A172 (cell line): ENCODE measurements at regions not wholly inside any gene's neighbourhood (a gene's known extent, or its start where the extent isn't known, plus 50 kb on each side); places are given as distances from the start of the nearest gene placed in this dataset.

ENCODE experiments used
- DNase-seq: peaks from one replicate; pipeline ENCODE4 v3.0.0-alpha.2; 2015; ENCODE audit warnings: low spot score

- no peak for DNase-seq
These were observed 65.8 kb upstream of the LY86 start for GRCh38 chr6:6522709-6523108.

- DNase-seq: no peak
These were observed 63.6 kb upstream of the LY86 start for GRCh38 chr6:6524951-6525350.

DNA sequence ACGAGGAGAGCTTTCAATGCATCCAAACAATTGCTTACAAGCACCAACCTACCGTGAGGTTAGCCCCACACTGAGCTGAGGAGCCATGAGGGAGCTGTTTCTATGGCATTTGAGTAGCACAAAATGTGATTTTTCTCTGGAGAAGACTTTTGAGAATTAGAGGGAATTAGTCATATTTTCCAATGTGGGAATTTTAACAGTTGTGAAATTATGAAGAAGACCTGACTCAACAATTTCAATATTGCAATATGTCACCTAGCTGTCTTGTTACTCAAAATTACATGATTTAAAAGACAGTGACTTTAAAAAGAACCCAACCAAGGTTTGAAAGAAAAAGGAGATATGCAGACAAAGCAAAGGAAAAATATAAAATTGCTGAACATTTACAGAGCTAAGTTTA is 62.6 kb upstream of the LY86 start:
- no peak for DNase-seq

- DNase-seq: no peak
These were observed 59.2 kb upstream of the LY86 start for GRCh38 chr6:6529275-6529674.

- DNase-seq: no peak
These were observed 55.3 kb upstream of the LY86 start for GRCh38 chr6:6533176-6533575.

DNA sequence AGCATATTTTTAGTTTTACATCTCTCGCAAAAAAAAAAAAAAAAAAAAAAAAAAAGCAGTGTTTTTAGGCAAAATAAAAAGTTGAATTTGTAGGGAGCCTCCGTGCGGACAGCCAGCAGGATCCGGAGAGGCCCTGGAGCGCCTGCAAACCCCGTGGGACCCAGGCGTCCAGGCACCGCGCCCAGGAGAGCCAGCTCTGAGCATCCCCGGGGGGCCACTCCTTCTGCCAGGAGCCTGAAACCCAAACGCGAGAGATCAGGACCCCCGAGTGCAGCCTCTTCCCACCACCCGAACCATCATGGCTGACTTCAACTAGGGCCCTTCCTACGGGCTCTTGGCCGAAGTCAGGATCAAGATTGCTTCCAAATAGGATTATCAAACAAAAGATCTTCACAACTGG is 54.1 kb upstream of the LY86 start:
- no peak for DNase-seq

GRCh38 chr6:6537488-6538260 is 50.8 kb upstream of the LY86 start:
- DNase-seq: no peak

DNA sequence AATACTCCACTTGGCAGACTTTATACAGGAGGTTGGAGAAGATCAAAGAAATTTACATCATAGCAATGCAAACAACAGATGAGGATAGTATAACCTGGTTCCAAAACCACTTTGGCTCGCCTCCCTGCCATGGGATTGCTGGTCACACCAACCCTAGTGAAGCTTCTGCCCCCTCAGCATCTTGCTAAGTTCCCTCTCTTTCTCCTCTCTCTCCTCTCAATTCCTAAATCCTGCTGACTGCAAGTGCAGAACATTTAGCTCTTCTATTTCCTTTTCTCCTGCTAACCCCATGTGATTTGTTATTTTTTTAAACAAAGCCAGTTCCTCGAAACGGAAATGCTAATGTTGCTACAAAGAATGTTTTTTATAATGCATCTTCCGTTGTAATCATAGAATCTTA is 50.3 kb upstream of the LY86 start:
- DNase-seq: no peak
